ENCODE measurements at regions not wholly inside any gene's neighbourhood (a gene's known extent, or its start where the extent isn't known, plus 50 kb on each side); places are given as distances from the start of the nearest gene placed in this dataset.

DNA sequence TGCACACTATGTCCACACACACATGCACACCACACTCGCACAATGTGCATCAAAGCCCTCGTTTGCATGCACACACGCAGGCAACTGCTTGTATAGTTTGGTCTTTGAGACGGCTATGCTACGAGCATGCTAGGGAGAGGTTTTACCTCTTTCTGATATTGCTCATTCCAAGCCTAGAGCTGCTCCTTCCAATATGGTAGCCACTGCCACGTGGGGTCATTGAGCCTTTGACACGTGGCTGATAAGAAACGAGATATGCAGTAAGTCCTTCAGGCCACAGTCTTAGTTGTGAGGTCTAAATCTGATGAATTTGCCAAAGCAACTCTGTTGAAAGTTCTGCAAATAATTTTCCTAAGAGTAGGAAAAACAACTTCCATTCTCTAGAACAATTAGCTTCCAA, 204.4 kb downstream of the KLF6 start:
- no peaks in the 10 kb centered on the region for H3K9me3 ChIP-seq (ENCODE audit: control extremely low read depth in 1 of 3, control insufficient read depth in 2 of 3, insufficient read depth in 1 of 3, low read length in 2 of 3)
- Mint-ChIP-seq H3K27me3 (peaks cover 9% of the 10 kb centered on the region), H3K4me3 (no peak overlapping the region), H3K27ac (no peak overlapping the region), H3K4me1 (no peaks in the 10 kb centered on the region), H3K9me3 (ENCODE audit: insufficient read depth) (no peaks in the 10 kb centered on the region)
- no peaks in the 10 kb centered on the region for H3K4me1 ChIP-seq (ENCODE audit: control insufficient read depth in 2 of 2, insufficient read depth in 2 of 2, low read length in 2 of 2)
- CTCF ChIA-PET: no interaction called here
- ATAC-seq (ENCODE audit: low read depth): no peak
- POLR2A ChIA-PET: no interaction called here
- H3K79me2 ChIP-seq (ENCODE audit: control insufficient read depth, insufficient read depth, low read length): no peaks in the 10 kb centered on the region
- no peaks in the 10 kb centered on the region for H4K20me1 ChIP-seq (ENCODE audit: control insufficient read depth, insufficient read depth, low read length, poor library complexity, severe bottlenecking)
- no peak overlapping the region for H3K27ac ChIP-seq (ENCODE audit: low read length in 2 of 2)
- H3K4me2 ChIP-seq (replicated peaks; ENCODE audit: low read depth, low read length, poor library complexity, severe bottlenecking): no peak overlapping the region
- no peak overlapping the region for H2AFZ ChIP-seq (ENCODE audit: insufficient read depth, low read depth, low read length, poor library complexity, severe bottlenecking)
- TF ChIP-seq, protein P1, sequence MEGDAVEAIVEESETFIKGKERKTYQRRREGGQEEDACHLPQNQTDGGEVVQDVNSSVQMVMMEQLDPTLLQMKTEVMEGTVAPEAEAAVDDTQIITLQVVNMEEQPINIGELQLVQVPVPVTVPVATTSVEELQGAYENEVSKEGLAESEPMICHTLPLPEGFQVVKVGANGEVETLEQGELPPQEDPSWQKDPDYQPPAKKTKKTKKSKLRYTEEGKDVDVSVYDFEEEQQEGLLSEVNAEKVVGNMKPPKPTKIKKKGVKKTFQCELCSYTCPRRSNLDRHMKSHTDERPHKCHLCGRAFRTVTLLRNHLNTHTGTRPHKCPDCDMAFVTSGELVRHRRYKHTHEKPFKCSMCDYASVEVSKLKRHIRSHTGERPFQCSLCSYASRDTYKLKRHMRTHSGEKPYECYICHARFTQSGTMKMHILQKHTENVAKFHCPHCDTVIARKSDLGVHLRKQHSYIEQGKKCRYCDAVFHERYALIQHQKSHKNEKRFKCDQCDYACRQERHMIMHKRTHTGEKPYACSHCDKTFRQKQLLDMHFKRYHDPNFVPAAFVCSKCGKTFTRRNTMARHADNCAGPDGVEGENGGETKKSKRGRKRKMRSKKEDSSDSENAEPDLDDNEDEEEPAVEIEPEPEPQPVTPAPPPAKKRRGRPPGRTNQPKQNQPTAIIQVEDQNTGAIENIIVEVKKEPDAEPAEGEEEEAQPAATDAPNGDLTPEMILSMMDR (IDR thresholded peaks at IDR 0.05): no peak
- no peak for TF ChIP-seq EZH2 (IDR thresholded peaks at IDR 0.05; ENCODE audit: borderline replicate concordance, insufficient read depth, low read depth, low read length, poor library complexity, severe bottlenecking)
- WGBS (ENCODE audit: insufficient coverage): 80% methylated on average over 6 of the region's 8 CpGs
- intact Hi-C loops (cut with micrococcal nuclease): no loop called here
- no peak overlapping the region for H3K4me3 ChIP-seq (ENCODE audit: control extremely low read depth in 1 of 5, extremely low read depth in 1 of 5, insufficient read depth in 1 of 5, low read depth in 2 of 5, low read length in 4 of 5)
- no peaks in the 10 kb centered on the region for H3K36me3 ChIP-seq (replicated peaks in 1 of 2; ENCODE audit: control extremely low read depth in 1 of 2, control insufficient read depth in 1 of 2, extremely low read depth in 1 of 2, insufficient read depth in 2 of 2, low read length in 1 of 2)
- no peak for DNase-seq
- H3K27me3 ChIP-seq (replicated peaks in 1 of 4; ENCODE audit: control extremely low read depth in 1 of 4, control insufficient read depth in 3 of 4, insufficient read depth in 4 of 4, low read length in 3 of 4): no peaks in the 10 kb centered on the region
- H3K9ac ChIP-seq (ENCODE audit: low read length): no peak overlapping the region

DNA sequence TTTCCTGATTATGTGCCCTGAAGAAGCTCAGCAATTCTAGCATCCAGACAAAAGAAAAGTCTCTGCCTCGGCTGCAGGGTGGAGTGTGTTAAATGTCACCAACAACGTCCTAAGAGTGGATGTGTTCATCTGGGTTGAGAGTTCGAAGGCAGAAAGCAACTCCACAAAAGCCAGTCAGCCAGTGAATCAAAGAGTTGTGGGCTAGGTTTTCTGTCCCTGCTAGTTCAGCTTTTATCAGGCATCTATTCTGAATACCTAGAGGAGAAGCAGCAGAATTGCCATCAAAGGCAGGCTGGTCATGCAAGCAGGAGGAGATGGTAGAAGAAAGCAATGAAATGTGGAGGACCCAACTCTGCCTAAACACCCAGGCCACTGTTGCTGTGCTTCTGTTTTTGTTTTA, 205.2 kb downstream of the KLF6 start:
- H3K79me2 ChIP-seq (ENCODE audit: control insufficient read depth, insufficient read depth, low read length): no peaks in the 10 kb centered on the region
- H3K9ac ChIP-seq (ENCODE audit: low read length): no peak overlapping the region
- TF ChIP-seq EZH2 (IDR thresholded peaks at IDR 0.05; ENCODE audit: borderline replicate concordance, insufficient read depth, low read depth, low read length, poor library complexity, severe bottlenecking): no peak
- TF ChIP-seq, protein P1 (IDR thresholded peaks at IDR 0.05): no peak
- no peak overlapping the region for H3K27ac ChIP-seq (ENCODE audit: low read length in 2 of 2)
- WGBS (ENCODE audit: insufficient coverage): 43% methylated on average over 3 of the region's 3 CpGs
- no peaks in the 10 kb centered on the region for H3K27me3 ChIP-seq (replicated peaks in 1 of 4; ENCODE audit: control extremely low read depth in 1 of 4, control insufficient read depth in 3 of 4, insufficient read depth in 4 of 4, low read length in 3 of 4)
- no peaks in the 10 kb centered on the region for H3K4me1 ChIP-seq (ENCODE audit: control insufficient read depth in 2 of 2, insufficient read depth in 2 of 2, low read length in 2 of 2)
- Mint-ChIP-seq H3K4me3 (no peak overlapping the region), H3K9me3 (ENCODE audit: insufficient read depth) (no peaks in the 10 kb centered on the region), H3K4me1 (no peaks in the 10 kb centered on the region), H3K27ac (no peak overlapping the region), H3K27me3 (peaks cover 5% of the 10 kb centered on the region)
- ChIA-PET CTCF (no interaction called here), POLR2A (no interaction called here)
- H2AFZ ChIP-seq (ENCODE audit: insufficient read depth, low read depth, low read length, poor library complexity, severe bottlenecking): no peak overlapping the region
- no peaks in the 10 kb centered on the region for H4K20me1 ChIP-seq (ENCODE audit: control insufficient read depth, insufficient read depth, low read length, poor library complexity, severe bottlenecking)
- no peaks in the 10 kb centered on the region for H3K36me3 ChIP-seq (replicated peaks in 1 of 2; ENCODE audit: control extremely low read depth in 1 of 2, control insufficient read depth in 1 of 2, extremely low read depth in 1 of 2, insufficient read depth in 2 of 2, low read length in 1 of 2)
- H3K4me2 ChIP-seq (replicated peaks; ENCODE audit: low read depth, low read length, poor library complexity, severe bottlenecking): no peak overlapping the region
- H3K4me3 ChIP-seq (ENCODE audit: control extremely low read depth in 1 of 5, extremely low read depth in 1 of 5, insufficient read depth in 1 of 5, low read depth in 2 of 5, low read length in 4 of 5): no peak overlapping the region
- no peaks in the 10 kb centered on the region for H3K9me3 ChIP-seq (ENCODE audit: control extremely low read depth in 1 of 3, control insufficient read depth in 2 of 3, insufficient read depth in 1 of 3, low read length in 2 of 3)
- ATAC-seq (ENCODE audit: low read depth) (no peak), DNase-seq (no peak)
- intact Hi-C loops (cut with micrococcal nuclease): no loop called here

Measured in B cell (primary cell).